ENCODE measurements at regions not wholly inside any gene's neighbourhood (a gene's known extent, or its start where the extent isn't known, plus 50 kb on each side); places are given as distances from the start of the nearest gene placed in this dataset.
"Not testable (repeated sequence)": the region's sequence is repeated elsewhere in the genome, so short reads cannot be mapped to it uniquely, and the experiment has no call there.

GRCh38 chr15:81747482-81747881 lies 298.3 kb downstream of the MEX3B start:
- Histone ChIP-seq H3K4me1 (ENCODE audit: control insufficient read depth, insufficient read depth, low read length) (peaks cover 4% of the 10 kb centered on the region), H3K9me3 (ENCODE audit: control insufficient read depth, insufficient read depth, low read length) (no peaks in the 10 kb centered on the region), H3K36me3 (ENCODE audit: control insufficient read depth, insufficient read depth, low read length) (no peaks in the 10 kb centered on the region), H3K27ac (ENCODE audit: low read length) (no peak overlapping the region), H3K4me3 (ENCODE audit: low read length) (no peak overlapping the region), H3K27me3 (ENCODE audit: control insufficient read depth, insufficient read depth, low read length) (no peaks in the 10 kb centered on the region)
- WGBS (ENCODE audit: insufficient coverage, insufficient read length): no CpG with 5 or more reads among the region's 2 CpGs
- DNase-seq (ENCODE audit: low read depth, low spot score): no peak

- no CpG with 5 or more reads among the region's 3 CpGs for WGBS (ENCODE audit: insufficient coverage, insufficient read length)
- DNase-seq (ENCODE audit: low read depth, low spot score): no peak
- no peaks in the 10 kb centered on the region for H3K36me3 ChIP-seq (ENCODE audit: control insufficient read depth, insufficient read depth, low read length)
Measured at GRCh38 chr15:81747026-81747425, 298.8 kb downstream of the MEX3B start.

GRCh38 chr15:81744364-81744763 lies 301.5 kb downstream of the MEX3B start:
- Histone ChIP-seq H3K4me3 (ENCODE audit: low read length) (no peak overlapping the region), H3K4me1 (ENCODE audit: control insufficient read depth, insufficient read depth, low read length) (no peaks in the 10 kb centered on the region), H3K27ac (ENCODE audit: low read length) (no peak overlapping the region), H3K27me3 (ENCODE audit: control insufficient read depth, insufficient read depth, low read length) (no peaks in the 10 kb centered on the region), H3K9me3 (ENCODE audit: control insufficient read depth, insufficient read depth, low read length) (no peaks in the 10 kb centered on the region), H3K36me3 (ENCODE audit: control insufficient read depth, insufficient read depth, low read length) (no peaks in the 10 kb centered on the region)
- no CpG with 5 or more reads among the region's 4 CpGs for WGBS (ENCODE audit: insufficient coverage, insufficient read length)
- no peak for DNase-seq (ENCODE audit: low read depth, low spot score)

More at GRCh38 chr15:81747026-81747425, 298.8 kb downstream of the MEX3B start:
- H3K27me3 ChIP-seq (ENCODE audit: control insufficient read depth, insufficient read depth, low read length): no peaks in the 10 kb centered on the region
- no peak overlapping the region for H3K27ac ChIP-seq (ENCODE audit: low read length)
- no peaks in the 10 kb centered on the region for H3K9me3 ChIP-seq (ENCODE audit: control insufficient read depth, insufficient read depth, low read length)
- peaks cover 3% of the 10 kb centered on the region; the same call in 1 of the 2 replicates for H3K4me1 ChIP-seq (ENCODE audit: control insufficient read depth, insufficient read depth, low read length)
- H3K4me3 ChIP-seq (ENCODE audit: low read length): no peak overlapping the region

- Histone ChIP-seq H3K36me3 (ENCODE audit: control insufficient read depth, insufficient read depth, low read length) (no peaks in the 10 kb centered on the region), H3K27ac (ENCODE audit: low read length) (no peak overlapping the region), H3K9me3 (ENCODE audit: control insufficient read depth, insufficient read depth, low read length) (no peaks in the 10 kb centered on the region), H3K4me1 (ENCODE audit: control insufficient read depth, insufficient read depth, low read length) (no peaks in the 10 kb centered on the region), H3K27me3 (ENCODE audit: control insufficient read depth, insufficient read depth, low read length) (no peaks in the 10 kb centered on the region), H3K4me3 (ENCODE audit: low read length) (no peak overlapping the region)
- DNase-seq (ENCODE audit: low read depth, low spot score): no peak
Measured at GRCh38 chr15:81740416-81740815, 305.4 kb downstream of the MEX3B start.

GRCh38 chr15:81729340-81729739 lies 316.5 kb downstream of the MEX3B start:
- Histone ChIP-seq H3K27ac (ENCODE audit: low read length) (no peak overlapping the region), H3K4me3 (ENCODE audit: low read length) (no peak overlapping the region), H3K9me3 (ENCODE audit: control insufficient read depth, insufficient read depth, low read length) (peaks cover 2% of the 10 kb centered on the region), H3K27me3 (ENCODE audit: control insufficient read depth, insufficient read depth, low read length) (no peaks in the 10 kb centered on the region), H3K4me1 (ENCODE audit: control insufficient read depth, insufficient read depth, low read length) (no peaks in the 10 kb centered on the region), H3K36me3 (ENCODE audit: control insufficient read depth, insufficient read depth, low read length) (no peaks in the 10 kb centered on the region)
- DNase-seq (ENCODE audit: low read depth, low spot score): no peak
- WGBS (ENCODE audit: insufficient coverage, insufficient read length): no CpG with 5 or more reads among the region's 3 CpGs

GRCh38 chr15:81728726-81729125 lies 317.1 kb downstream of the MEX3B start:
- H3K4me1 ChIP-seq (ENCODE audit: control insufficient read depth, insufficient read depth, low read length): no peaks in the 10 kb centered on the region
- H3K4me3 ChIP-seq (ENCODE audit: low read length): no peak overlapping the region
- no peaks in the 10 kb centered on the region for H3K36me3 ChIP-seq (ENCODE audit: control insufficient read depth, insufficient read depth, low read length)
- no peak overlapping the region for H3K27ac ChIP-seq (ENCODE audit: low read length)
- DNase-seq (ENCODE audit: low read depth, low spot score): no peak
- no peaks in the 10 kb centered on the region for H3K27me3 ChIP-seq (ENCODE audit: control insufficient read depth, insufficient read depth, low read length)
- peaks cover 2% of the 10 kb centered on the region for H3K9me3 ChIP-seq (ENCODE audit: control insufficient read depth, insufficient read depth, low read length)

GRCh38 chr15:81725590-81725989 lies 320.2 kb downstream of the MEX3B start:
- no peak for DNase-seq (ENCODE audit: low read depth, low spot score)
- no CpG with 5 or more reads among the region's 1 CpG for WGBS (ENCODE audit: insufficient coverage, insufficient read length)
- Histone ChIP-seq H3K4me1 (ENCODE audit: control insufficient read depth, insufficient read depth, low read length) (no peaks in the 10 kb centered on the region), H3K27ac (ENCODE audit: low read length) (no peak overlapping the region), H3K4me3 (ENCODE audit: low read length) (no peak overlapping the region), H3K27me3 (ENCODE audit: control insufficient read depth, insufficient read depth, low read length) (no peaks in the 10 kb centered on the region), H3K9me3 (ENCODE audit: control insufficient read depth, insufficient read depth, low read length) (peaks cover 2% of the 10 kb centered on the region), H3K36me3 (ENCODE audit: control insufficient read depth, insufficient read depth, low read length) (no peaks in the 10 kb centered on the region)

GRCh38 chr15:81724536-81724935 lies 321.3 kb downstream of the MEX3B start:
- Histone ChIP-seq H3K36me3 (ENCODE audit: control insufficient read depth, insufficient read depth, low read length) (no peaks in the 10 kb centered on the region), H3K4me1 (ENCODE audit: control insufficient read depth, insufficient read depth, low read length) (no peaks in the 10 kb centered on the region), H3K27me3 (ENCODE audit: control insufficient read depth, insufficient read depth, low read length) (no peaks in the 10 kb centered on the region), H3K9me3 (ENCODE audit: control insufficient read depth, insufficient read depth, low read length) (peaks cover 2% of the 10 kb centered on the region), H3K27ac (ENCODE audit: low read length) (no peak overlapping the region), H3K4me3 (ENCODE audit: low read length) (no peak overlapping the region)
- no CpG with 5 or more reads among the region's 2 CpGs for WGBS (ENCODE audit: insufficient coverage, insufficient read length)
- DNase-seq (ENCODE audit: low read depth, low spot score): no peak

GRCh38 chr15:81723701-81724100 lies 322.1 kb downstream of the MEX3B start:
- Histone ChIP-seq H3K27me3 (ENCODE audit: control insufficient read depth, insufficient read depth, low read length) (no peaks in the 10 kb centered on the region), H3K36me3 (ENCODE audit: control insufficient read depth, insufficient read depth, low read length) (no peaks in the 10 kb centered on the region), H3K27ac (ENCODE audit: low read length) (no peak overlapping the region), H3K4me1 (ENCODE audit: control insufficient read depth, insufficient read depth, low read length) (no peaks in the 10 kb centered on the region), H3K9me3 (ENCODE audit: control insufficient read depth, insufficient read depth, low read length) (peaks cover 2% of the 10 kb centered on the region), H3K4me3 (ENCODE audit: low read length) (no peak overlapping the region)
- no peak for DNase-seq (ENCODE audit: low read depth, low spot score)
- WGBS (ENCODE audit: insufficient coverage, insufficient read length): no CpG with 5 or more reads among the region's 3 CpGs

GRCh38 chr15:81723113-81723651 lies 322.6 kb downstream of the MEX3B start:
- H3K4me3 ChIP-seq (ENCODE audit: low read length): no peak overlapping the region
- H3K27ac ChIP-seq (ENCODE audit: low read length): no peak overlapping the region
- WGBS (ENCODE audit: insufficient coverage, insufficient read length): no CpG with 5 or more reads among the region's 5 CpGs
- DNase-seq (ENCODE audit: low read depth, low spot score): no peak
- H3K36me3 ChIP-seq (ENCODE audit: control insufficient read depth, insufficient read depth, low read length): no peaks in the 10 kb centered on the region
- no peaks in the 10 kb centered on the region for H3K4me1 ChIP-seq (ENCODE audit: control insufficient read depth, insufficient read depth, low read length)
- no peaks in the 10 kb centered on the region for H3K27me3 ChIP-seq (ENCODE audit: control insufficient read depth, insufficient read depth, low read length)
- peaks cover 2% of the 10 kb centered on the region for H3K9me3 ChIP-seq (ENCODE audit: control insufficient read depth, insufficient read depth, low read length)

GRCh38 chr15:81716468-81716867 lies 329.4 kb downstream of the MEX3B start:
- not testable (repeated sequence) for H3K4me1 ChIP-seq (ENCODE audit: control insufficient read depth, insufficient read depth, low read length); H3K27me3 ChIP-seq (ENCODE audit: control insufficient read depth, insufficient read depth, low read length); H3K4me3 ChIP-seq (ENCODE audit: low read length); H3K9me3 ChIP-seq (ENCODE audit: control insufficient read depth, insufficient read depth, low read length); DNase-seq (ENCODE audit: low read depth, low spot score); H3K36me3 ChIP-seq (ENCODE audit: control insufficient read depth, insufficient read depth, low read length); H3K27ac ChIP-seq (ENCODE audit: low read length)
- WGBS (ENCODE audit: insufficient coverage, insufficient read length): no CpG with 5 or more reads among the region's 2 CpGs
